Limb (tissue), 2 donors: ENCODE measurements at regions not wholly inside any gene's neighbourhood (a gene's known extent, or its start where the extent isn't known, plus 50 kb on each side); places are given as distances from the start of the nearest gene placed in this dataset.

Source experiments
- DNase-seq, 2 donors: peaks; one replicate each; pipeline ENCODE4 v3.0.0-alpha.2; 2016; ENCODE audit errors: extremely low spot score in 2 of 2

- DNase-seq: no peak
These were observed 1140.4 kb downstream of the EFNB2 start for GRCh38 chr13:105395041-105395440.

GRCh38 chr13:105389373-105389772 is 1146.1 kb downstream of the EFNB2 start:
- DNase-seq: no peak

GRCh38 chr13:105377452-105377851 is 1158.0 kb downstream of the EFNB2 start:
- no peak for DNase-seq

DNA sequence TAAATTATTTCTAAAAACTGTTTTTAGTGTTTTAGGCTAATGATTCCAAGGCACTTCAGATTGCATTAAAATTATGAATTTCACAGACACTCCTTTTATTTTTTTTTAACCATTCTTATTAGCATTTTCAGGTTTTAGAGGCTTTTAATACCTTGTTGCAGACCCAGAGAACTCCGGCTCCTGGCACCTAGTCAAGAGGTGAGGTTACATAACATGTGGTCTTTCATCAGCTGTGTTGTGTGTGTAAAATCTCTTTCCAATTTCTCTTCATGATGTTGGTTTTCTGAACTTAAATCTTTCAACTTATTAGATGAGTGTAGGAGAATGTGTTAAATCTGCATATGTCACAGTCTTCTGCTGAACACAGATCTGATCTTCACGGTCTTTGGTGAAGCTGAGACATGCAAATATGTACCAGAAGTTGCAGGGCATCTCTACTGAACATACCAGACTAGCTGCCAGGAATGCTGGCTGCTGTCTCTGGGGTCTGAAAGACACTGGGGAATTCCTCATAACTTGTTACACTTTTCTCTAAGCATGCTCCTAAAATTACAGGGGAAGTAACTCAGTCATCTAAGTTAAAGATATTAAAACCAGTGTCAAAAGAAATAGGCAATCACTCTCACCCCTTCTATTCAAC is 1165.3 kb downstream of the EFNB2 start:
- DNase-seq: no peak

DNA sequence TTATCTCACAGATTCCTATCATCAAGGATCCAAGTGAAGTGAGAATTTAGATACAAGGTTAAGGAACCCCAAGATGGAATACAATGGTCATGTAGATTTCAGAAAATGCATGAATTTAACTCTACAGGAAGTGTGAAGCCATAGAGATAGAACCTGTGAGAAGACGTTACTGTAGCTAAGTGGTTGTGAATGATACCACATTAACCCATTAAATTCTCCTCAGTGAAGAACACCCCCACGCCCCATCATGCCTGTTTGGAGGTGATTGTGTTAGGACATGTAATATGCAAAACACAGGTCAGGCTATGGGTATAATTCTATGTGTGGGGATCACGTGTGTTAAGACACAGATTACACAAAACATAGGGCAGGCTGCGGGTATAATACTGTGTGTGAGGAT is 1166.7 kb downstream of the EFNB2 start:
- DNase-seq: no peak

- no peak for DNase-seq
These were observed 1169.6 kb downstream of the EFNB2 start for GRCh38 chr13:105365831-105366230.

GRCh38 chr13:105365021-105365550 is 1170.4 kb downstream of the EFNB2 start:
- peak in 1 of 2 donors; percentile 45 for DNase-seq

DNA sequence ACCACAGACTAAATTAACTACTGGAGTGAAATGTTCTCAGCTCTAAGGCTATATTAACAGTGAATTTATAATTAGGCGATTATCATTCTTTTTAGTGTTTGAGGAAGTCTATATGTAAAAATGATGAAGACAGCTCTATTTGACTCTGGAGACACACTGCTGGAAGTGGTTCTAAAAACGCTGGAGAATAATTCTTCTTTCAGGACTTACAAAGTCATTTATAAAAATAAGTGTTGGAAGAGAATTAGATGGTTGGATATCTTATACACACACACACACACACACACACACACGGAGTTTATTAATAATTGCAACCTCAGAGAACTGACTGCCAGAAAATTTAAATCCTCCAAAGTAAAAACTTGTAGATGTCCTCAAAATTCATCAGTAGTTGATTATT is 1171.3 kb downstream of the EFNB2 start:
- DNase-seq: no peak

- DNase-seq: peak in 1 of 2 donors; percentile 56
These were observed 1171.9 kb downstream of the EFNB2 start for GRCh38 chr13:105363261-105364190.

DNA sequence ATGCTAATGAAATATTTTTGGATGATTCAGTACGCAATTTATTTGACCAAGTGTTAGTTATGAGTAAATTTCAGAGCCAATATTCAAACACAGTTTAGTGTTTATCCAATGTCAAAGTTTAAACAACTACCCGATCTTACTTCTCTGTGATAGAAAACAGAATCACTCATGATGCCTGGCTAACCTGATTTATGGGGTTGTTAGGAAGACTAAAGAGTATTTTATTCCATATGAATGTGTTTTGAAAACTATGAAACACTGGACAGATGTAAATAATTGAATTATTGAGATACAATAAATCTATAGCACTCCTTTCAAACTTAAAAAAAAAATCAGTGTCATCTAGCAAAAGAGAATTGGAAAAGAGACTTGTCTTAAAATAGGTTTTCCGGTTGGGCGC is 1181.8 kb downstream of the EFNB2 start:
- DNase-seq: no peak

- no peak for DNase-seq
These were observed 1186.3 kb downstream of the EFNB2 start for GRCh38 chr13:105349082-105349723.

DNA sequence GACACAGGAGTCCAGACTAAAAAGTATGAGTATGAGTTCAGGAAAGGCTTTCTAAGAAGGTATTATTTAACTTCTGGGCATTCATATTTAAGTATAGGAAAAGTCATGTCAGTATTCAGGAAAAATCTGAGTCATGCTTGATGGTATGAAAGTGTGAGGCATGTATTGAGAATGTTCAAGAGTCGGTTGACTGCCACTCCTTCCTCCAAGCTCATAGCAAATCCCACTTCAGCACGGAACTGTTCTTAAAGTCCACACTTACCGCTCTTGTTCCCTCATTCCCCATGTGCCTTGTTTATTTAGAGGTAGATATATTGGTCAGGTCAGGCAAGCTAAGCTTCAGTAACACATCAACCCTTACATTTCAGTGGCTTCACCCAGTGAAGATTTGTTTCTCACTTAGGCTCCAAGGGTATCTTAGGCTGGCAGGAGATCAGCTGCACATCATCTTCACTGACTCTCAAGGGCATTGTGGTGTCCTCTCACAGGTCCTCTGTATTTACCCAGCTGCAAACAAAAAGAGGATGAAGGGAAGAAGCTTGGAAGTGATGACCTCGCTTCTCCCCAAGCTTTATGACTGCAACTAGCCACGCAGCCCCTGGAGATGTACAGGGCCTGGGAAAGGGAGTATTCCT is 1189.2 kb downstream of the EFNB2 start:
- DNase-seq: no peak

GRCh38 chr13:105345730-105346129 is 1189.7 kb downstream of the EFNB2 start:
- DNase-seq: no peak

GRCh38 chr13:105345131-105345530 is 1190.3 kb downstream of the EFNB2 start:
- DNase-seq: no peak

DNA sequence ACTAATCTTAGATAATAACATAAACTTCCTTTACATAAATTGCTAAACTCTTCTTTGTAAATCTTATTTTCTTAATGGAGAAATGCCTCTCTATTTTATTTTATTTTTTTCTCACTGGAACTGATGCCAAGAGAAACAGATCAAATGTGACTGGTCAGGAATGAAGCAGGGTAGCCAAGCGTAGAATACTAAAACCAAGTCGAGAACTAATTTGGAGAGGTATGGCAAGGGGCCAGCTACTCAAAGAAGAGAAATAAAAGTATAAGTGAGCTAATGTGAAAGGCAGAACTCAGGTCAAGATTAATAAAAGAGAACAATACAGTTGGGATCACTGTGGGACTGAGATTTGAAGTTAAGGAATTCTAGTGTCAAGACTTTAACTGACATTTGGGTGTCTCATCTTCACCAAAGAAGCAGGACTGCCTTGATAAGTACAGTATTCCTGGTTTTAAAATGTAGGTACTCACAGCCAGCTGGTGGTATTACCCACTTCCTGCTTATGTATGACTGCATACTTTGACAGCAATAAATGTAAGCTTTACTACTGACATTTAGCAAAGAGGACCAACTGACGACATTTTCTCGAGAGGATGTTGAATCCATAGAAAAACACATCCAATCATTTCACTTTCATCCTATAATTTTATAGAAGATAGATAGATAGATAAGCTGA is 1192.2 kb downstream of the EFNB2 start:
- no peak for DNase-seq

DNA sequence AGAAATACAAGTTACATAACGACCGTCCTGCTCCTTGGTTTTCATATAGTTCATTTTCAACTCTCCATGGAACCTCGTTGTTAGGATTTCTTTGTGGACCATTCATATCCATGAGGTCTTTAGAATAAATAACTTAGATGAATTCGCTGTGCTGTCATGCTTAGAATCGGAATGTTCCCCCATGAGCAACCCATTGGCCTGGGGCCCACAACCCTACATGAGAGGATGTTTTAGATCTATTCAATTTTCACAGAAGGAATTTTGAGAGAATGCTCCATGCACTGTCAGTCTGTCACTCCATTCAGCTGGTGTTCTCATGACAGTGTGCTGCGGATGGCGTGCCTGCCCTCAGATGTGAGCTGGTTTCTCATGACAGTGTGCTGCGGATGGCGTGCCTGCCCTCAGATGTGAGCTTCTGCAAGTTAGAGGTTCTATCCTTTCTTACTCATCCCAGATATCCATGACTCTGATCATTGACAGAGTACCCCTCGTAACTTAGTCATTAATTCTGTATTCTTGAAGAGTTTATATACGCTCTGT is 1193.1 kb downstream of the EFNB2 start:
- DNase-seq: no peak

- DNase-seq: no peak
These were observed 1193.7 kb downstream of the EFNB2 start for GRCh38 chr13:105341758-105342157.

DNA sequence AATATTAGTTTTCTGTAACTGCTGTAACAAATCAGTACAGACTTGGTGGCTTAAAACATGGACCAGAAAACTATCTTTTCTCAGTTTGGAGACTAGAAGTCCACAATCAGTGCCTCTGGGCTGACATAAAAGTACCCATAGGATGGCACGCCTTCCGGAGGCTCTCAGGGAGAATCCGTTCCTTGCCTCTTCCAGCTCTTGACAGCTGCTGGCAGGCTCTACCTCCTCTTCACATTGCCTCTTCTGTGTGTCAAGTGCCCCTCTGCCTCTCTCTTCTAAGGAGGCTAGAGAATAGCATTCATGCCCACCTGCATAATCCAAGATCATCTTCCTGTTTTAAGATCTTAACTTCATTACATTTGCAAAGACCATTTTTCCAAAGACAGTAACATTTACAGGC is 1194.2 kb downstream of the EFNB2 start:
- DNase-seq: no peak

- DNase-seq: no peak
These were observed 1195.3 kb downstream of the EFNB2 start for GRCh38 chr13:105340061-105340606.

DNA sequence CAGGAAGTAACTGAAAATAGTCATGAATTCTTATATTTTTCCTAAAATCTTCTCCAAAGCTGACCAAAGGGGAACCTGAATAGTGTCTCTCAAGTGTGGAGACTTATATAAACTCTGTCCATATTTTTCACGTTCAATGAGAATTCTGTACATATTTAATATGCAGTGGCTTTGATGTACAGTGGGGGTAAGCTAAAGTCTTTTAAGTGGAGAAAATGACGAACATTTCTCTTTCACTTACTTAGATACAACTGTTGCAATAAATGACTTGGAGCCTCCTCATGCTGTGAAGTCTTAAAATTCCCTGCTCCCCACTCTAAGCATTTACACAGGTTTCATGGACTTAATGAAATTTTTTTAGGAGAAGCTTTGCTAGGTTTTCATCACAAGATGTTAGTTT is 1196.7 kb downstream of the EFNB2 start:
- DNase-seq: no peak
